ENCODE measurements at regions not wholly inside any gene's neighbourhood (a gene's known extent, or its start where the extent isn't known, plus 50 kb on each side); places are given as distances from the start of the nearest gene placed in this dataset.

GRCh38 chr19:30093966-30094755, 152.1 kb downstream of the URI1 start:
- TF ChIP-seq CTCF (IDR thresholded peaks at IDR 0.05) (no peak), POLR2A (IDR thresholded peaks at IDR 0.05) (no peak)

All from lower leg skin (tissue), 3 donors.